ENCODE measurements at regions not wholly inside any gene's neighbourhood (a gene's known extent, or its start where the extent isn't known, plus 50 kb on each side); places are given as distances from the start of the nearest gene placed in this dataset.

- TF ChIP-seq ZNF274 (IDR thresholded peaks at IDR 0.05; ENCODE audit: low read depth, low read length): no peak
- H3K4me3 ChIP-seq (ENCODE audit: low read length): no peak overlapping the region
Observed at GRCh38 chr21:14722841-14723483, 176.8 kb upstream of the SAMSN1 start.

- no peak for TF ChIP-seq ZNF274 (IDR thresholded peaks at IDR 0.05; ENCODE audit: low read depth, low read length)
Observed at GRCh38 chr21:14720237-14720636, 174.1 kb upstream of the SAMSN1 start.

GRCh38 chr21:14718951-14719350, 172.8 kb upstream of the SAMSN1 start:
- no peak for TF ChIP-seq ZNF274 (IDR thresholded peaks at IDR 0.05; ENCODE audit: low read depth, low read length)
- no peak overlapping the region for H3K4me3 ChIP-seq (ENCODE audit: low read length)

More at GRCh38 chr21:14720237-14720636, 174.1 kb upstream of the SAMSN1 start:
- no peak overlapping the region for H3K4me3 ChIP-seq (ENCODE audit: low read length)

- H3K4me3 ChIP-seq (ENCODE audit: low read length): no peak overlapping the region
- no peak for TF ChIP-seq ZNF274 (IDR thresholded peaks at IDR 0.05; ENCODE audit: low read depth, low read length)
Observed at GRCh38 chr21:14716761-14717396, 170.8 kb upstream of the SAMSN1 start.

GRCh38 chr21:14713109-14713508, 167.0 kb upstream of the SAMSN1 start:
- H3K4me3 ChIP-seq (ENCODE audit: low read length): no peak overlapping the region
- TF ChIP-seq ZNF274 (IDR thresholded peaks at IDR 0.05; ENCODE audit: low read depth, low read length): no peak

GRCh38 chr21:14712121-14712715, 166.1 kb upstream of the SAMSN1 start:
- TF ChIP-seq ZNF274 (IDR thresholded peaks at IDR 0.05; ENCODE audit: low read depth, low read length): no peak
- H3K4me3 ChIP-seq (ENCODE audit: low read length): no peak overlapping the region

GRCh38 chr21:14711287-14711686, 165.2 kb upstream of the SAMSN1 start:
- no peak overlapping the region for H3K4me3 ChIP-seq (ENCODE audit: low read length)
- no peak for TF ChIP-seq ZNF274 (IDR thresholded peaks at IDR 0.05; ENCODE audit: low read depth, low read length)

GRCh38 chr21:14707511-14708020, 161.5 kb upstream of the SAMSN1 start:
- H3K4me3 ChIP-seq (ENCODE audit: low read length): no peak overlapping the region
- TF ChIP-seq ZNF274 (IDR thresholded peaks at IDR 0.05; ENCODE audit: low read depth, low read length): no peak

GRCh38 chr21:14706712-14707510, 160.8 kb upstream of the SAMSN1 start:
- no peak for TF ChIP-seq ZNF274 (IDR thresholded peaks at IDR 0.05; ENCODE audit: low read depth, low read length)
- H3K4me3 ChIP-seq (ENCODE audit: low read length): no peak overlapping the region

GRCh38 chr21:14699433-14700407, 153.6 kb upstream of the SAMSN1 start:
- TF ChIP-seq ZNF274 (IDR thresholded peaks at IDR 0.05; ENCODE audit: low read depth, low read length): no peak
- no peak overlapping the region for H3K4me3 ChIP-seq (ENCODE audit: low read length)

GRCh38 chr21:14697769-14698168, 151.7 kb upstream of the SAMSN1 start:
- TF ChIP-seq ZNF274 (IDR thresholded peaks at IDR 0.05; ENCODE audit: low read depth, low read length): no peak
- no peak overlapping the region for H3K4me3 ChIP-seq (ENCODE audit: low read length)

GRCh38 chr21:14694817-14695216, 148.7 kb upstream of the SAMSN1 start:
- H3K4me3 ChIP-seq (ENCODE audit: low read length): no peak overlapping the region
- TF ChIP-seq ZNF274 (IDR thresholded peaks at IDR 0.05; ENCODE audit: low read depth, low read length): no peak

GRCh38 chr21:14693997-14694396, 147.9 kb upstream of the SAMSN1 start:
- TF ChIP-seq ZNF274 (IDR thresholded peaks at IDR 0.05; ENCODE audit: low read depth, low read length): no peak
- no peak overlapping the region for H3K4me3 ChIP-seq (ENCODE audit: low read length)

Measured in GM08714 (cell line).